GM21576 (cell line): ENCODE measurements at regions not wholly inside any gene's neighbourhood (a gene's known extent, or its start where the extent isn't known, plus 50 kb on each side); places are given as distances from the start of the nearest gene placed in this dataset.
"Not testable (repeated sequence)": the region's sequence is repeated elsewhere in the genome, so short reads cannot be mapped to it uniquely, and the experiment has no call there.

Experiments
- ATAC-seq: cut with Tn5 transposase; IDR thresholded peaks from one replicate; pipeline ENCODE4 v1.9.1; 2021; ENCODE audit warnings: mild to moderate bottlenecking, moderate library complexity; ENCODE audit not compliant: unreplicated experiment

GRCh38 chr13:38415233-38415632 lies 65.6 kb downstream of the UFM1 start:
- ATAC-seq = peak; percentile 98

GRCh38 chr13:38417241-38417640 lies 67.6 kb downstream of the UFM1 start:
- ATAC-seq = no peak

- peak; percentile 33 for ATAC-seq
Measured at GRCh38 chr13:38417727-38418126, 68.1 kb downstream of the UFM1 start.

GRCh38 chr13:38418286-38418685 lies 68.6 kb downstream of the UFM1 start:
- ATAC-seq = no peak

- peak; percentile 44 for ATAC-seq
Measured at GRCh38 chr13:38419312-38419873, 69.7 kb downstream of the UFM1 start.

- ATAC-seq = no peak
Measured at GRCh38 chr13:38421590-38422560, 72.2 kb downstream of the UFM1 start.

GRCh38 chr13:38429916-38430315 lies 80.3 kb downstream of the UFM1 start:
- ATAC-seq = no peak

- no peak for ATAC-seq
Measured at GRCh38 chr13:38430796-38431195, 81.1 kb downstream of the UFM1 start.

GRCh38 chr13:38440666-38441065 lies 91.0 kb downstream of the UFM1 start:
- ATAC-seq = no peak

- no peak for ATAC-seq
Measured at GRCh38 chr13:38444904-38445303, 95.3 kb downstream of the UFM1 start.

GRCh38 chr13:38452656-38453055 lies 103.0 kb downstream of the UFM1 start:
- ATAC-seq = no peak

GRCh38 chr13:38462605-38463004 lies 113.0 kb downstream of the UFM1 start:
- ATAC-seq = no peak

GRCh38 chr13:38463048-38463447 lies 113.4 kb downstream of the UFM1 start:
- ATAC-seq = no peak

GRCh38 chr13:38472411-38472810 lies 122.8 kb downstream of the UFM1 start:
- ATAC-seq = not testable (repeated sequence)

- no peak for ATAC-seq
Measured at GRCh38 chr13:38473305-38473704, 123.7 kb downstream of the UFM1 start.

- no peak for ATAC-seq
Measured at GRCh38 chr13:38477676-38478075, 128.0 kb downstream of the UFM1 start.

GRCh38 chr13:38483623-38484022 lies 134.0 kb downstream of the UFM1 start:
- peak; percentile 73 for ATAC-seq

- ATAC-seq = no peak
Measured at GRCh38 chr13:38490657-38491056, 141.0 kb downstream of the UFM1 start.

- ATAC-seq = no peak
Measured at GRCh38 chr13:38494445-38494844, 144.8 kb downstream of the UFM1 start.

- no peak for ATAC-seq
Measured at GRCh38 chr13:38496917-38497316, 147.3 kb downstream of the UFM1 start.

GRCh38 chr13:38498271-38498670 lies 148.6 kb downstream of the UFM1 start:
- no peak for ATAC-seq

- no peak for ATAC-seq
Measured at GRCh38 chr13:38514575-38514974, 164.9 kb downstream of the UFM1 start.
